COLO829 (cell line): ENCODE measurements at regions not wholly inside any gene's neighbourhood (a gene's known extent, or its start where the extent isn't known, plus 50 kb on each side); places are given as distances from the start of the nearest gene placed in this dataset.

ENCODE experiments used
- DNase-seq: peaks from one replicate; pipeline ENCODE4 v3.0.0; 2012; ENCODE audit warnings: low spot score

- no peak for DNase-seq
Measured at GRCh38 chr7:96410126-96410839, 88.4 kb upstream of the SLC25A13 start.

DNA sequence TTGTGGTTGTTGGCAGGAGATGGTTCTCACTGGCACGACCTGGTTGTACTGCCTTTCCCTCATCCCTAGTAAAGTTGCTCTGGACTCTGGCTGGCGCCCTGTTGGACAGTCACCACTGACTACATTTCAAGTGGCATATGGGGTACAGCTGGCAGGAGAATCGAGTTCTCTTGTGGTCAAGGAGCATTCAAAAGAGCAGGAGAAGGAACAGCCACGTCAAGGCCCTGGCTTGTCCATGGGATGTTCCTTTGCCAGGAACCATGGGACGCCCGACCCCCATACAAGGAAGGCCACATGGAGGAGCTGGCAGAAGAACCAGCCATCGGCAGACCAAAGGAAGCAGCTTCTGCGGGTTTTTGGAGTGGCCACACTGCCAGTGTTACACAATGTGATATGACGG is 87.0 kb upstream of the SLC25A13 start:
- DNase-seq, result no peak

- no peak for DNase-seq
Measured at GRCh38 chr7:96407427-96407826, 85.5 kb upstream of the SLC25A13 start.

GRCh38 chr7:96402913-96403312 is 81.0 kb upstream of the SLC25A13 start:
- DNase-seq, result no peak

DNA sequence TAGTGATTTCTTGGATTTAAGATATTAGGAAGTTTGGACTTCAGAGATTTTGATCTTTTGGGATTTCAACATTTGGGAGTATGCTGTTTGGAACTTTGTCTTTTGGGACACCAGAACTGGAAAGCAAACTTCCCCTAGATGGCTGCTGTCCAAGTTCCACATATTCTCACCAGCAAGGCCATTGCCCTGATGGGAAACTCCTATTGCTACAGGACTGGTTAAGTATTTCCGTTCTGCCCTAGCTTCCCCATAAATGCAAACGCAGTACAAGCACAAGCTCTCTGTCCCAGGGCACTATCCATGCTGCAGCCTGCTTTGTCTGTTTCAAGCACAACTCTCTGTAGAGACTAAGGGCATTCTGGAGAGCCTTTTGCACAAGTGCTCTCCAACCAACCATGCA is 79.3 kb upstream of the SLC25A13 start:
- no peak for DNase-seq

DNA sequence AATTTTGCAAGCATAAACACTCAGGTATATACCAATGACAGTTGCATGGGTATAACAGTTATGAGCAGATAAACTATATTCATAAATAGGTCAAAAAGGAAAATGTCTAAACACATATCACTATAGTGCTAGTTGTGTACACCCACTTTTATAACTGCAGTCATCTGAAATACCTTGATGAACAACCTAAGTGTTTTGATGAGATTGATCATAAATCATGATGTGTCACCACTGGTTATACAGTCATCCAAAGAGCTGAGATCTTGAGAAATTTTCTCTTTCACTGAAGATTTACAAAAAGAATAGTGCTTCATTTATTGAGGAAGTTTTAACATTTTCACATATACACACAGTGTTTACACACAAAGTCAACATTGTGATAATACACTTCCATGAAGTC is 78.6 kb upstream of the SLC25A13 start:
- DNase-seq, result no peak

- no peak for DNase-seq
Measured at GRCh38 chr7:96400001-96400400, 78.1 kb upstream of the SLC25A13 start.

- no peak for DNase-seq
Measured at GRCh38 chr7:96397936-96398598, 76.2 kb upstream of the SLC25A13 start.

DNA sequence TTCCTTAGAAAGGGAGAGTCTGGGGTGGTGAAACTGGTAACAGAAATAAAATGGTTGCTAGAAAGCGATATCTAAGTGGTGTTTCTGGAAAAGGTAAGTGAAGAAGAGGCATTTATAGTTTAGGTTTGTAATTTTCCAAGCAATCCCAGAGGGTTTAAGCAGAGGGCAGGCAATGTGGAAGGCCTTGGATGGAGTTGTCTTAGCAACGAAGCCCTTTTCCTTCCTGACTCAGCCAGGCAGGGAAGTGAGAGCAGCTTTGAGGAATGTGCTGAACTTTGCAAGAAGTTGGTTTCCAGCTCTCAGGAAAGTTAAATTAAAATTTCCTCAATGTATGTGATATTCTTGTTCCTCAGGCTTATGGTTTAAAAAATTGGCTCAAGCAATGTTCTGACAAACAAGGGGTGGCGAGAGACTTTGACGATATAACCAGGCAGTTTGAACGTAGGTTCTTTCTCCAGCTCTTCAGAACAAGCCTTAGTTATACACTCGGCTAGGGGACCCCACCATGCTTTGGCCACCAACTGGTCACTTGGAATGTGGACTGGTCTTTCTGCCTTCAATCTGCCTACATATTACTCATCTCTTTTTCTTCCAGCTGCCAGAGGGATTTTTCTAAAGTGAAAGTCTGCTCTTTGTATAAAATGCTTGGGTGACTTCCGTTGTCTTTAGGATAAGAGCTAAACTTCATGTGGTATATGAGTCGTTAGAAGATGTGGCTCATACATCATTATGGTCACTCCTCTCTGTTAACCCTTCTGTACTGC is 66.9 kb upstream of the SLC25A13 start:
- no peak for DNase-seq

GRCh38 chr7:96388166-96388565 is 66.3 kb upstream of the SLC25A13 start:
- DNase-seq, result no peak

GRCh38 chr7:96380111-96380512 is 58.2 kb upstream of the SLC25A13 start:
- DNase-seq, result no peak

- DNase-seq, result no peak
Measured at GRCh38 chr7:96377399-96377798, 55.5 kb upstream of the SLC25A13 start.
